IMR-90 (cell line): ENCODE measurements at regions not wholly inside any gene's neighbourhood (a gene's known extent, or its start where the extent isn't known, plus 50 kb on each side); places are given as distances from the start of the nearest gene placed in this dataset.

Source experiments
- ATAC-seq: fragments of 200-7000 bp; cut with Tn5 transposase; 2 replicates; pipeline ENCODE4 v1.9.1; 2020; ENCODE audit warnings: low read depth, mild to moderate bottlenecking, moderate library complexity
- BruUV-seq: library from RNA; stranded (reverse); fragments of 400-500 nt; replicated peaks from 2 replicates; lab custom pipeline; 2021; lab: Mats Ljungman, UMichigan
- CTCF ChIA-PET: fragments of 300-600 bp; formaldehyde crosslinking; extraction: SDS; loops from one replicate; lab custom pipeline; 2021; ENCODE audit warnings: antibody characterized with exemption; lab: Yijun Ruan, JAX
- POLR2A ChIA-PET: fragments of 300-600 bp; sonication (Branson Sonifier 250); formaldehyde crosslinking; loops from one replicate; lab custom pipeline; 2022; ENCODE audit warnings: antibody characterized with exemption; ENCODE audit not compliant: unreplicated experiment; lab: Charles Lee
- DNase-seq: peaks from one replicate; pipeline ENCODE4 v3.0.0; 2013
- H2AFZ ChIP-seq: replicated peaks from 2 replicates; pipeline ENCODE3; 2013; ENCODE audit warnings: low read length, mild to moderate bottlenecking; ENCODE audit not compliant: poor library complexity
- H2AK5ac ChIP-seq: 2 replicates; pipeline ENCODE4 v1.6.1; 2013; ENCODE audit warnings: low read depth, low read length, inconsistent platforms
- H2AK9ac ChIP-seq: replicated peaks from 2 replicates; pipeline ENCODE3; 2013; ENCODE audit warnings: mild to moderate bottlenecking, low read depth, low read length, moderate library complexity; ENCODE audit not compliant: poor library complexity
- H2BK120ac ChIP-seq: 2 replicates; pipeline ENCODE4 v1.6.1; 2013; ENCODE audit warnings: low read depth, low read length, inconsistent platforms
- H2BK15ac ChIP-seq: 3 replicates; pipeline ENCODE4 v1.6.1; 2013; ENCODE audit warnings: low read depth, low read length, inconsistent platforms
- H2BK20ac ChIP-seq: 2 replicates; pipeline ENCODE4 v1.6.1; 2013; ENCODE audit warnings: low read depth, mild to moderate bottlenecking, inconsistent platforms, low read length, moderate library complexity
- H2BK5ac ChIP-seq: 2 replicates; pipeline ENCODE4 v1.6.1; 2013; ENCODE audit warnings: mild to moderate bottlenecking, low read depth, low read length, inconsistent platforms; ENCODE audit not compliant: poor library complexity, severe bottlenecking
- H3K14ac ChIP-seq: replicated peaks from 2 replicates; pipeline ENCODE4 v1.6.1; 2013; ENCODE audit warnings: low read depth, low read length, inconsistent platforms
- H3K18ac ChIP-seq: 2 replicates; pipeline ENCODE4 v1.6.1; 2013; ENCODE audit warnings: low read depth, low read length, control low read depth
- H3K23ac ChIP-seq: 2 replicates; pipeline ENCODE4 v1.6.1; 2013; ENCODE audit warnings: low read depth, low read length, inconsistent platforms
- H3K27ac ChIP-seq: 2 replicates; pipeline ENCODE4 v1.5.1; 2013; ENCODE audit warnings: mild to moderate bottlenecking, control low read depth, low read length; ENCODE audit not compliant: insufficient read depth
- H3K27me3 ChIP-seq: 2 replicates; pipeline ENCODE4 v1.6.1; 2013; ENCODE audit warnings: low read length; ENCODE audit not compliant: control insufficient read depth, insufficient read depth
- H3K36me3 ChIP-seq: 2 replicates; pipeline ENCODE4 v1.6.1; 2013; ENCODE audit warnings: low read length, mixed read lengths; ENCODE audit not compliant: control insufficient read depth, insufficient read depth
- H3K4ac ChIP-seq: 2 replicates; pipeline ENCODE4 v1.6.1; 2013; ENCODE audit warnings: low read depth, low read length, inconsistent platforms
- H3K4me1 ChIP-seq: 2 replicates; pipeline ENCODE4 v1.6.1; 2013; ENCODE audit warnings: low read length, mixed read lengths; ENCODE audit not compliant: control insufficient read depth, insufficient read depth
- H3K4me2 ChIP-seq: 2 replicates; pipeline ENCODE4 v1.6.1; 2013; ENCODE audit warnings: low read depth, mild to moderate bottlenecking, control low read depth, low read length, moderate library complexity
- H3K4me3 ChIP-seq: 2 replicates; pipeline ENCODE4 v1.5.1; 2013; ENCODE audit warnings: low read depth, mild to moderate bottlenecking, control low read depth, low read length, moderate library complexity; ENCODE audit not compliant: insufficient read depth
- H3K56ac ChIP-seq: 2 replicates; pipeline ENCODE4 v1.6.1; 2013; ENCODE audit warnings: low read length, inconsistent platforms; ENCODE audit not compliant: insufficient read depth; ENCODE audit errors: extremely low read depth
- H3K79me1 ChIP-seq, 2 experiments: 2 replicates each; pipeline ENCODE4 v1.6.1; 2013; ENCODE audit warnings: low read length in 2 of 2, inconsistent platforms in 1 of 2, low read depth in 1 of 2
- H3K9ac ChIP-seq: 2 replicates; pipeline ENCODE4 v1.6.1; 2013; ENCODE audit warnings: low read depth, low read length, control low read depth
- H3K9me1 ChIP-seq: 2 replicates; pipeline ENCODE4 v1.6.1; 2013; ENCODE audit warnings: low read length, inconsistent platforms; ENCODE audit not compliant: insufficient read depth
- H3K9me3 ChIP-seq: 2 replicates; pipeline ENCODE4 v1.6.1; 2013; ENCODE audit warnings: low read length; ENCODE audit not compliant: control insufficient read depth, insufficient read depth
- H4K20me1 ChIP-seq: 2 replicates; pipeline ENCODE4 v1.6.1; 2013; ENCODE audit warnings: low read length, inconsistent platforms; ENCODE audit not compliant: insufficient read depth
- H4K5ac ChIP-seq: 2 replicates; pipeline ENCODE4 v1.6.1; 2013; ENCODE audit warnings: mild to moderate bottlenecking, low read depth, low read length, control low read depth
- H4K8ac ChIP-seq, 2 experiments: 2 replicates each; pipeline ENCODE4 v1.6.1; 2013; ENCODE audit warnings: low read depth in 2 of 2, low read length in 2 of 2, control low read depth in 1 of 2, inconsistent platforms in 1 of 2
- H4K91ac ChIP-seq: 2 replicates; pipeline ENCODE4 v1.6.1; 2013; ENCODE audit warnings: low read depth, low read length, inconsistent platforms; ENCODE audit not compliant: insufficient read depth
- CHD1 ChIP-seq: IDR thresholded peaks from 2 replicates; pipeline ENCODE4 v1.6.1; 2012; ENCODE audit warnings: low read depth, low read length, improper control_type of control experiment
- MXI1 ChIP-seq: IDR thresholded peaks from 2 replicates; pipeline ENCODE4 v1.6.1; 2012; ENCODE audit warnings: low read depth, mild to moderate bottlenecking, low read length, moderate library complexity, borderline replicate concordance
- WGBS, 2 experiments: methylation state at CpG; one replicate each; pipeline versions ENCODE4 v1.1.5 to v1.1.7; 2013; ENCODE audit warnings: missing lambda C conversion rate in 2 of 2; ENCODE audit not compliant: insufficient read length in 1 of 2; ENCODE audit errors: extremely low coverage in 2 of 2; 5-methylcytosine and 5-hydroxymethylcytosine counted together
- dilution Hi-C: fragments of 300-500 bp; cut with HindIII; formaldehyde crosslinking; loops from one replicate; pipeline ENCODE4 v1.14.3; 2018; ENCODE audit warnings: low sequenced_read_pairs; ENCODE audit not compliant: unreplicated experiment
- in situ Hi-C: fragments of 300-500 bp; cut with MboI; formaldehyde crosslinking; loops from 3 replicates; pipeline ENCODE4 v1.14.3; 2019; ENCODE audit warnings: low sequenced_read_pairs, inconsistent platforms, mixed read lengths
- intact Hi-C: fragments of 100-400 bp; cut with micrococcal nuclease; formaldehyde crosslinking; loops from 2 replicates; pipeline ENCODE4 v1.10.0; 2022

DNA sequence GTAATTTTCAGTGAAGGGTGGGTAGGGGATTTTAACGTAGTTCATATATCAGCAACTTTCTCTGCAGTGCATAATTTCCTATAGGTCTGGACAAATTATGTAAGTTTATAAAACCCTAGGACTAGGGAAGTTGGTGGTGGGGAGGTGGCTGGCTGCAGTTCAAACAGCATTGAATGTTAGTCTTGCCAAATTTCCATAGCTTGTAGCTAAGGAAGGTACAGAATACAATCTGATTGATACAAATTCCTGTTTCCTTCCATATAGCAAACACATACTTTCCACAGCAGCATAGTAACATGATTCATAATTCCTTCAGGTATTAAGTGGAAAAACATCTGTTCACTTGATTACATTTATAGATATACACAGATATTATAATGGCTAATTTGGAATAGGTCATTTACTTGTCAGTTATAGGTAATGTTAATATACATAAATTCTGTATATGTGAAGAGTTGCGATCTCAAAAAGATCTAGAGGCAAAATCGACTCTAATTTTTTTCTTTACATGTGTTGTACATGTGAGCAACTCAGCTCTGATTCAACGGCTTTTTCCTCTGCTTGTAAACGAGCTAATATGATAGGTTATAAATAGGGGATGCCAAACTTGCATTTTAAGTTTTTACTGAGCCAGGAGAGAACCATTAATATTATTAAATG is 233.4 kb upstream of the CSNK1A1L start:
- no peak overlapping the region for H3K56ac ChIP-seq
- H3K23ac ChIP-seq: no peak overlapping the region
- TF ChIP-seq MXI1 (no peak), CHD1 (no peak)
- no peak overlapping the region for H3K4me3 ChIP-seq
- no peak overlapping the region for H3K27ac ChIP-seq
- no TSS peak for BruUV-seq
- DNase-seq: no peak
- H4K5ac ChIP-seq: no peak overlapping the region
- WGBS, 2 experiments: no CpG with 5 or more reads among the region's 5 CpGs
- H3K14ac ChIP-seq: no peak overlapping the region
- POLR2A ChIA-PET: no interaction called here
- H4K8ac ChIP-seq: no peak overlapping the region
- no peaks in the 10 kb centered on the region for H4K20me1 ChIP-seq
- H3K27me3 ChIP-seq: no peaks in the 10 kb centered on the region
- dilution Hi-C loops: no loop called here
- no peak overlapping the region for H3K4me2 ChIP-seq
- no peak for ATAC-seq
- H2AK9ac ChIP-seq: no peak overlapping the region
- H3K36me3 ChIP-seq: no peaks in the 10 kb centered on the region
- H3K79me1 ChIP-seq: no peaks in the 10 kb centered on the region
- H3K9ac ChIP-seq: no peak overlapping the region
- H2BK15ac ChIP-seq: no peak overlapping the region; the same call in 2 of the 3 replicates
- intact Hi-C loops: no loop called here
- no peaks in the 10 kb centered on the region for H3K9me3 ChIP-seq
- H2BK5ac ChIP-seq: no peak overlapping the region
- H3K4me1 ChIP-seq: no peaks in the 10 kb centered on the region
- no peak overlapping the region for H2AK5ac ChIP-seq
- CTCF ChIA-PET: interaction anchor here (0.6 kb wide), 1 partner anchor 34 kb away, joined by 3 read pairs; no protein-coding TSS in a partner anchor
- in situ Hi-C loops: loop anchor here (10.0 kb wide), 1 partner anchor 56 kb away; no protein-coding TSS in a partner anchor
- no peak overlapping the region for H3K18ac ChIP-seq
- no peak overlapping the region for H2BK120ac ChIP-seq
- H2AFZ ChIP-seq: no peak overlapping the region
- no peak overlapping the region for H2BK20ac ChIP-seq
- H3K9me1 ChIP-seq: no peaks in the 10 kb centered on the region
- no peak overlapping the region for H4K91ac ChIP-seq
- no peak overlapping the region for H3K4ac ChIP-seq
